Neural progenitor cell (in vitro differentiated cells): ENCODE measurements at regions not wholly inside any gene's neighbourhood (a gene's known extent, or its start where the extent isn't known, plus 50 kb on each side); places are given as distances from the start of the nearest gene placed in this dataset.

Source experiments
- DNase-seq: peaks from one replicate; pipeline ENCODE4 v3.0.0-alpha.2; 2016; ENCODE audit warnings: low spot score
- H2AFZ ChIP-seq: fragments of 200-600 bp; sonication (generic); replicated peaks from 2 replicates; pipeline ENCODE4 v1.6.1; 2016; ENCODE audit warnings: antibody characterized with exemption
- H3F3A ChIP-seq: fragments of 200-600 bp; sonication (generic); 2 replicates; pipeline ENCODE4 v1.6.1; 2016; ENCODE audit warnings: antibody characterized with exemption, low read depth
- H3K27ac ChIP-seq: fragments of 200-600 bp; sonication (generic); 2 replicates; pipeline ENCODE4 v1.5.1; 2016; ENCODE audit warnings: mild to moderate bottlenecking
- H3K27me3 ChIP-seq: fragments of 200-600 bp; sonication (generic); 2 replicates; pipeline ENCODE4 v1.6.1; 2016; ENCODE audit warnings: mild to moderate bottlenecking, moderate library complexity
- H3K36me3 ChIP-seq: fragments of 200-600 bp; sonication (generic); 2 replicates; pipeline ENCODE4 v1.5.1; 2016
- H3K4me1 ChIP-seq: fragments of 200-600 bp; sonication (generic); 2 replicates; pipeline ENCODE4 v1.6.1; 2016; ENCODE audit warnings: mixed run types
- H3K4me2 ChIP-seq: fragments of 200-600 bp; sonication (generic); 2 replicates; pipeline ENCODE4 v1.6.1; 2016
- H3K4me3 ChIP-seq: fragments of 200-600 bp; sonication (generic); 2 replicates; pipeline ENCODE4 v1.5.1; 2016
- H3K79me2 ChIP-seq: fragments of 200-600 bp; sonication (generic); 2 replicates; pipeline ENCODE4 v1.6.1; 2016; ENCODE audit warnings: low read depth
- H3K9ac ChIP-seq: fragments of 200-600 bp; sonication (generic); 2 replicates; pipeline ENCODE4 v1.6.1; 2016
- H3K9me3 ChIP-seq: fragments of 200-600 bp; sonication (generic); 2 replicates; pipeline ENCODE4 v1.5.1; 2016; ENCODE audit warnings: low read depth
- H4K20me1 ChIP-seq: fragments of 200-600 bp; sonication (generic); 2 replicates; pipeline ENCODE4 v1.6.1; 2016; ENCODE audit warnings: low read depth
- H3K27ac Mint-ChIP-seq: 3 replicates; pipeline ENCODE4 v1.8.0; 2021; ENCODE audit warnings: mixed read lengths
- H3K27me3 Mint-ChIP-seq: 2 replicates; pipeline ENCODE4 v1.8.0; 2022; ENCODE audit warnings: low read depth, mild to moderate bottlenecking, inconsistent platforms, moderate library complexity, mixed read lengths; ENCODE audit not compliant: insufficient read depth
- H3K36me3 Mint-ChIP-seq: 3 replicates; pipeline ENCODE4 v1.8.0; 2021; ENCODE audit warnings: mixed read lengths
- H3K4me1 Mint-ChIP-seq: 3 replicates; pipeline ENCODE4 v1.8.0; 2021; ENCODE audit warnings: mixed read lengths
- H3K4me3 Mint-ChIP-seq: 3 replicates; pipeline ENCODE4 v1.8.0; 2021; ENCODE audit warnings: mild to moderate bottlenecking, moderate library complexity, mixed read lengths
- H3K9me3 Mint-ChIP-seq: 3 replicates; pipeline ENCODE4 v1.8.0; 2020; ENCODE audit warnings: mixed read lengths
- CTCF ChIP-seq: fragments of 200-600 bp; sonication (generic); IDR thresholded peaks from 2 replicates; pipeline ENCODE4 v1.5.1; 2017; ENCODE audit warnings: antibody characterized with exemption, mild to moderate bottlenecking
- EZH2 ChIP-seq: fragments of 200-600 bp; sonication (generic); IDR thresholded peaks from 2 replicates; pipeline ENCODE4 v1.6.1; 2017; ENCODE audit warnings: antibody characterized with exemption, mild to moderate bottlenecking, moderate library complexity
- EZH2phosphoT487 ChIP-seq: fragments of 200-600 bp; sonication (generic); IDR thresholded peaks from 2 replicates; pipeline ENCODE4 v1.6.1; 2017; ENCODE audit warnings: antibody characterized with exemption

GRCh38 chr14:96633096-96633495 is 130.9 kb downstream of the PAPOLA start:
- H3K4me1 Mint-ChIP-seq: peaks cover 3% of the 10 kb centered on the region
- Histone ChIP-seq H3K4me2 (no peak overlapping the region), H3K4me1 (no peaks in the 10 kb centered on the region), H2AFZ (no peak overlapping the region), H3K4me3 (no peak overlapping the region), H4K20me1 (no peaks in the 10 kb centered on the region), H3K79me2 (no peaks in the 10 kb centered on the region), H3K9ac (no peak overlapping the region), H3F3A (no peaks in the 10 kb centered on the region), H3K9me3 (no peaks in the 10 kb centered on the region), H3K27ac (no peak overlapping the region), H3K36me3 (no peaks in the 10 kb centered on the region), H3K27me3 (no peaks in the 10 kb centered on the region)
- no peak overlapping the region for H3K27ac Mint-ChIP-seq
- H3K4me3 Mint-ChIP-seq: no peak overlapping the region
- H3K36me3 Mint-ChIP-seq: no peaks in the 10 kb centered on the region
- no peak for DNase-seq
- H3K27me3 Mint-ChIP-seq: peaks cover 5% of the 10 kb centered on the region
- no peak for TF ChIP-seq EZH2
- no peak for TF ChIP-seq CTCF
- TF ChIP-seq EZH2phosphoT487: no peak
- H3K9me3 Mint-ChIP-seq: peaks cover 4% of the 10 kb centered on the region

DNA sequence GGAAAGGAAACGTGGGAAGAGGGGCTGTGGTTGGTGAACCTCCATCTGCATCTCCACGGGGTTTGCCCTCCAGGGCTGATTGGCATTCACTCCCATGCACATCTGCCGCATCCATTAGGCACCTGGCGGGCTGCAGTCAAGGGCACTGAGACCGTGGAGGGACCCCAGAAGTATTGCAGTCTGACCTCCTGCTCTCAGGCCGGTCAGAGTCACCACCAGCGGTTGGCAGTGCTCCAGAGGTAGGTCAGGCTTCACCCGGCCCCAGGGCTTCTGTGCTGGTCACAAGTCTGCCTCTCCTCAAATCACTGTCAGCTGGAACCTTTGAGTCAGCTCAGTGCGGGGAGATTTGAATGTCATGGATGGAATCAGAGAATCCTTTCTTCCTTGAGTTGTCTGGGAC is 132.3 kb downstream of the PAPOLA start:
- Mint-ChIP-seq H3K36me3 (no peaks in the 10 kb centered on the region), H3K27me3 (peaks cover 5% of the 10 kb centered on the region), H3K4me3 (no peak overlapping the region), H3K4me1 (peaks cover 3% of the 10 kb centered on the region), H3K9me3 (peaks cover 6% of the 10 kb centered on the region), H3K27ac (no peak overlapping the region)
- H3K9ac ChIP-seq: no peak overlapping the region
- H3K36me3 ChIP-seq: no peaks in the 10 kb centered on the region
- no peaks in the 10 kb centered on the region for H3F3A ChIP-seq
- no peaks in the 10 kb centered on the region for H3K9me3 ChIP-seq
- no peak for DNase-seq
- no peak overlapping the region for H2AFZ ChIP-seq
- TF ChIP-seq EZH2 (no peak), EZH2phosphoT487 (no peak), CTCF (no peak)
- H3K4me3 ChIP-seq: no peak overlapping the region
- H3K79me2 ChIP-seq: no peaks in the 10 kb centered on the region
- H3K27ac ChIP-seq: no peak overlapping the region
- H3K4me1 ChIP-seq: no peaks in the 10 kb centered on the region
- H3K4me2 ChIP-seq: no peak overlapping the region
- no peaks in the 10 kb centered on the region for H3K27me3 ChIP-seq
- no peaks in the 10 kb centered on the region for H4K20me1 ChIP-seq

DNA sequence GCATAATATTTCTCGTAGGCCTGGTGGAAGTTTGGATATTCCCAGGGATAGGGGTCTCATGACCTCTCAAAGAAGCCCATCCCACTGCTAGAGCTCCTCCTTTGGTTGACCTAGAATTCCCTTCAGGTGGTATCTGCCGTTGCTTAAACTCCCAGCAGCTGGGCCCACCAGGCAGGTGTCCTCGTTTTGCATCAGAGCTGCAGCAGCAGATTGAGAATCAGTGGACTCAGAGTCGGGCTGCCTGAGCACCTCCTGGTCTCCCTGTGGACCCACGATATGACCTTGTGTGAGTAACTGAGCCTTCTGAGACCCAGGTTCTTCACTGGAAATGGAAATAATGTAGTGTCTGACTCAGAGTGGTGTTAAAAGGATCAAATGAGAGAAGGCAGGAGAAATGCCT is 132.7 kb downstream of the PAPOLA start:
- Mint-ChIP-seq H3K27me3 (peaks cover 5% of the 10 kb centered on the region), H3K4me3 (no peak overlapping the region)
- DNase-seq: no peak

More for the DNA sequence above, 132.7 kb downstream of the PAPOLA start:
- H3K9me3 Mint-ChIP-seq: peaks cover 6% of the 10 kb centered on the region
- Histone ChIP-seq H2AFZ (no peak overlapping the region), H3K4me1 (no peaks in the 10 kb centered on the region), H3K9me3 (no peaks in the 10 kb centered on the region), H3K27ac (no peak overlapping the region), H3K4me3 (no peak overlapping the region), H3K9ac (no peak overlapping the region), H3F3A (no peaks in the 10 kb centered on the region), H3K79me2 (no peaks in the 10 kb centered on the region), H3K4me2 (no peak overlapping the region), H4K20me1 (no peaks in the 10 kb centered on the region), H3K27me3 (no peaks in the 10 kb centered on the region), H3K36me3 (no peaks in the 10 kb centered on the region)
- no peak for TF ChIP-seq EZH2phosphoT487
- no peak for TF ChIP-seq EZH2
- TF ChIP-seq CTCF: no peak
- peak overlapping the region; percentile 48 for H3K27ac Mint-ChIP-seq
- peaks cover 3% of the 10 kb centered on the region for H3K4me1 Mint-ChIP-seq
- H3K36me3 Mint-ChIP-seq: no peaks in the 10 kb centered on the region
